HEK293 (cell line): ENCODE measurements at regions not wholly inside any gene's neighbourhood (a gene's known extent, or its start where the extent isn't known, plus 50 kb on each side); places are given as distances from the start of the nearest gene placed in this dataset.
A peak's percentile ranks its signal among the peaks of the same experiment; 100 is the strongest.
"Not testable (repeated sequence)": the region's sequence is repeated elsewhere in the genome, so short reads cannot be mapped to it uniquely, and the experiment has no call there.

ENCODE experiments used
- CTCF ChIA-PET: fragments of 350-600 bp; formaldehyde crosslinking; extraction: SDS; loops from one replicate; lab custom pipeline; 2021; ENCODE audit warnings: antibody characterized with exemption; lab: Yijun Ruan, JAX
- POLR2A ChIA-PET: fragments of 300-600 bp; formaldehyde crosslinking; extraction: SDS; loops from one replicate; lab custom pipeline; 2020; ENCODE audit warnings: antibody characterized with exemption, inconsistent platforms; lab: Yijun Ruan, JAX
- H3K27ac ChIP-seq: fragments of 200-500 bp; sonication (Bioruptor generic); 2 replicates; pipeline ENCODE4 v1.5.1; 2014; ENCODE audit warnings: low read depth, low read length, control low read depth, inconsistent platforms; ENCODE audit errors: extremely low read depth
- H3K36me3 ChIP-seq, 2 experiments: fragments of 200-500 bp in 1 of 2; sonication (Bioruptor generic) in 1 of 2; 1 replicate in 1 of 2; 2 replicates in 1 of 2; pipeline ENCODE4 v1.5.1; 2014 to 2017; ENCODE audit warnings: inconsistent platforms in 2 of 2, low read length in 2 of 2; ENCODE audit not compliant: control insufficient read depth in 2 of 2, insufficient read depth in 1 of 2
- H3K4me1 ChIP-seq: fragments of 200-500 bp; sonication (Bioruptor generic); 2 replicates; pipeline ENCODE4 v1.5.1; 2014; ENCODE audit warnings: mild to moderate bottlenecking, low read length, inconsistent platforms; ENCODE audit not compliant: control insufficient read depth, insufficient read depth
- H3K4me3 ChIP-seq: 2 replicates; pipeline ENCODE4 v1.5.1; 2011; ENCODE audit warnings: low read depth, mild to moderate bottlenecking, control low read depth, low read length, moderate library complexity
- H3K9me3 ChIP-seq: fragments of 200-500 bp; sonication (Bioruptor generic); 2 replicates; pipeline ENCODE4 v1.5.1; 2014; ENCODE audit warnings: low read depth, low read length, inconsistent platforms; ENCODE audit not compliant: control insufficient read depth, insufficient read depth
- SCRT2 ChIP-seq: fragments of 450-650 bp; formaldehyde crosslinking; IDR thresholded peaks from 2 replicates; pipeline ENCODE4 v1.5.1; 2016; ENCODE audit warnings: missing biosample characterization, missing genetic modification characterization

DNA sequence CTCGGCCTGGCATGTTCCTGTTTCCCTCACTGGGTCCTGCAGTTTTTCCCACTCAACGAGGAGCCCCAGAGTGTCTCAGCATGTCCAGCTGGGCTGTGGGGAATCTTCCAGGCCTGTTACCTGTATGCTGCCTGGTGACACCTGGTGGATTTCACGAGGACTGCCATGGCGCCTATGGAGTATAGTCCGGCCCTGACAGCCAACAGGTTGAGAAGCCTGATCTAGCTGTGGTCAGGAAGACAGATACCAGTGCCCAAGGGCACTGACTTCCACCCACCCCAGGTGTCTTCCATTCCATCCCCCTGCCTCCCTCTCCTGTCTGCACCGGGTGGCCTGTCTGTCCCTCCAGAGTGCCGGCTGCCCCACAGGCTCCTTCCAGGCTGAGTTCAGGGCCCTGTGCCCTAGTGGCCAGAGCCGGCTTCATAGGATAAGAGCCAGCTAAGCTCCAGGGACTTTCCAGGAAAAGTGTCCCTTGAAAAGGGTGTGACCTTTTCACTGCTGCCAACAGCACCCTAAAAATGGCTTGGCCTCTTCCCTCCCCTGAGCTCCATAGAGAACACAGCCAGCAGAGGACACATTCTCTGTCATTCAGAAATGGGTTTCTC is 129.4 kb upstream of the AKAP13 start:
- POLR2A ChIA-PET, H3K36me3 ChIP-seq, CTCF ChIA-PET, H3K4me3 ChIP-seq, H3K4me1 ChIP-seq, H3K27ac ChIP-seq, H3K9me3 ChIP-seq: not testable (repeated sequence)
- peak; percentile 28; the same call in 1 of the 2 replicates for TF ChIP-seq SCRT2

DNA sequence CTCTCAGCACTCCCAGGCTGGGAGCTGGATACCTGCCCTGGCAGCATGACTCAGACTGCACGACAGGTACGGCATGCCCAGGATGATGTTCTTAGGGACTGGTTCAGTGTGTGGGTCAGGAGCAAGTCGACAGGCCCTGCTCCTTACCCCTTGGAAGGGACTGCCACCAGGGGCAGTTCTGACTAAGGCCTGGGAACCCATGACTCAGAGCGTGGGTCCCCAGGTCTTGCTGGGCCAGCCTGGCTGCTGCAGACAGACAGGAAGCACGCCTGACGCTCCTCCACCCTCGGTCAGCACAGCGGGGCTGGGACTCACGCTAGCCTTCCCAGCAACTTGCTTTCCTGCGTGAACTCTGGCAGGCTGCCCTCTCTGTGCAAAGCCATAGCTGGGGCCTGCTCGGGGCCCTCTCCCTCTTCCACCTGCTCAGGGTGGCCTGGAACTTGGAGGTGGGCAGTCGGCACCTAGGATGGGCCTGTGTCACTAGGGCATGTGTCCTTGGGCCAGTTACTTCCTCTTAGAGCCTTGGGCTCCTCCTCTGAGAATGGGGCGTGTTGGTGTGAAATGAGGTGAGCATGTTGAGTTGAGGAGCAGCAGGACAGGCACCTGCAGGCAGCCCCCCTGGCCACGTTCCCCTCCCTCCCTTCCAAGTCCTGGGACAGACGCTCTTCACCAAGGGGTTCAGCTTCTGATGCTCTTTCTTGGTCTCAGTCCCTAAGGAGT is 127.0 kb upstream of the AKAP13 start:
- CTCF ChIA-PET, H3K9me3 ChIP-seq: not testable (repeated sequence)

DNA sequence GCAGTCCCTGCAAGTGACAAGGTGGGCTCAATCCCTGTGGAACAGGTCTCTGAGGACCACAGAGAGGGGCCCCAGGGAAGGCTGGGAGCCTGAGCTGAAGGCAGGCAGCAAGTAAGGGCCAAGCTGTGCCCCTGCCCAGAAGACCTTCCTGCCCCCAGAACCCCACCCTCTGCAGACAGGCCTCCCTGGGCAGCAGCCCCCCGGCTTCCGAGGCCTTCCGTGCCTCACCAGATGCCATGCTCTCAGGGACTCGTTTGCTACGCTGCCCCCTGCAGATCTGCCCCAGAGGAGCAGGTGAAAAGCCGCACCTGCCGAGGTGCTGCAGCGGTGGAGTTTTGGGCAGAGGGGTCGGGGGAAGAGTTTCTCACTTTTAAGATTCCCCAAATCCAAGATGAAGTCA is 125.4 kb upstream of the AKAP13 start:
- POLR2A ChIA-PET, H3K4me1 ChIP-seq, CTCF ChIA-PET, H3K9me3 ChIP-seq, H3K36me3 ChIP-seq, H3K27ac ChIP-seq, H3K4me3 ChIP-seq: not testable (repeated sequence)

More for the DNA sequence above, 127.0 kb upstream of the AKAP13 start:
- H3K4me3 ChIP-seq, H3K27ac ChIP-seq, H3K36me3 ChIP-seq, POLR2A ChIA-PET, H3K4me1 ChIP-seq: not testable (repeated sequence)

DNA sequence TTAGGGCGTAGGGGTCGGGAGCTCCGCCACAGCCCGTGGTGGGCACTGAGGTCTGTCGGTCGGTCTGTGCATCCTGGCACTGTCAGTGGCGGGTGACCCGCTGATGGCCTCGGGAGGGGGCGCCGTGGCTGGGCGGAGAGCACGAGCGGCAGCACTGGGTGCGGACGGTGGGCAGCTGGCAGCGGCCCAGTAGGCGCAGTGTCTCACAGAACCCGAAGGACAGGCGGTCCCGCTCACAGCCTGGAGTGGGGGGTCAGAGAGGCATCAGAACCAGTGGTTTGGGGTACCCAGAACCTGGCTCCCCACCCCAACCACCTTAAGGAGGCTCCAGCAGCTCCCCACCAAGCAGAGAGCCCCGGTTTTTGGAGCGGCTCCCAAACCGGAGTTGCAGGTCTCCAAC is 124.9 kb upstream of the AKAP13 start:
- POLR2A ChIA-PET, H3K27ac ChIP-seq, H3K9me3 ChIP-seq, H3K4me3 ChIP-seq, H3K36me3 ChIP-seq, CTCF ChIA-PET, H3K4me1 ChIP-seq: not testable (repeated sequence)

DNA sequence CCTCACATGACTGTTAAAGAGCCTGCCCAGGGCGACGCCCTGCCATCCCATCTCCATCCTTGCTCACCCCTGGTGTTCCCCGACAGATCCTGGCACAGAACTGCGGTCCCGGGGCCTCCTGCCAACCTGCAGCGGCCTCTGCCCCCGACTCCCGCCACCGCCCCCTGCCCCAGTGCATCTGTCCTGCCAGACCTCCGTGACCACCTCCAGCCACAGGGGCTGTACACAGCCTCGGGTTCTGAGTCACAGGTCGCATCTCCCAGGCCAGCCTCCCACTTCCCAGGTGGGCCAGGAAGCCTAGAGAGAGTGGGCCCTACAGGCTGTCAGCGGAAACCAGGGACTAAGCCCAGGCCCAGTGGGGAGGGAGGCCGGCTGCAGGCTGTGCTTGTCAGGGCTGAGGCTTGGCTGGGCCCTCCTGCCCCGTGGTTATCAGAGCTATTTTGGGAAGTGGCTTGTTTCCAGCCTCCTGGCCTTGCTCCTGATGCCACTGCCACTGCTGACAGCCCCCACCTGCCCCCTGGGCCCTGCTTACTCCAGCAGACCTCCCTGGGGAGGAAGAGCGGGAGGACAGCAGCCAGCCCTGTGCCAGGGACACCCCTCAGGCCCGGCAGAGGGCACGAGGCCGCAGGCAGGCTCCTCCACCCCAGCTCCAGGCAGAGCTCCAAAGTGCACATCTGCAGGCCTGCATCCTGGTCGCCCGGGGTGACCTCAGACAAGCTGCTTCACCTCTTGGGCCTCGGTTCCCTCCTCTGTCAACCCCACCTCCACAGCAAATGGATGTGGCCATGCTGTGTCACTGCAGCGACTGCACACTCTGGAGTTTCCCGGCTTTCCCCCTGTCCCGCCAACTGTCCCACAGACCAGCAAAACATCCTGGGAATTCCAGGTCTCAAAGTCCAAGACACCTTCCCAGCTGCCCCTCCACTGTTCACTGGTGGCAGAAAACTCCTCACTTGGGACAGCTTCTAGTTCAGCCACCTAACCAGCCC is 124.1 kb upstream of the AKAP13 start:
- H3K27ac ChIP-seq, POLR2A ChIA-PET, H3K4me1 ChIP-seq, H3K36me3 ChIP-seq, H3K4me3 ChIP-seq, CTCF ChIA-PET, H3K9me3 ChIP-seq: not testable (repeated sequence)

DNA sequence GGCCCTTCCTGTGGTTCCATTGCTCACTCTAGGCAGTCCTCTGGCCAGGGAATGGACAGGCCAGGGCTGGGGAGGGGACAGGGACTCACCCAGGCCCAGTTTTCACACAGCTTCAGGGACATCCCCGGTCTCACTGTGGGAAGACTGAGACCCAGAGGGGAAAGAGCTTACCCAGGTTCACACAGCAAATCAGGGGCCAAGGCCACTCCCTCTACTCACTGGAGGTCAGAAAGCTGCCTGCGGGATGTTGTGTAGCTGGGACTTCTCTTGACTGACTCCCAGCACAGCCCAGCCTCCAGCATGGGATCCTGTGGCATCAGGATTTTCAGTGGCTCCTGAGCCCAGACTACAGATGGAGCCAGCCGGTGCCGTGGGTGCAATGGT is 122.3 kb upstream of the AKAP13 start:
- H3K4me3 ChIP-seq, POLR2A ChIA-PET, H3K4me1 ChIP-seq, H3K9me3 ChIP-seq, H3K36me3 ChIP-seq, H3K27ac ChIP-seq, CTCF ChIA-PET: not testable (repeated sequence)

DNA sequence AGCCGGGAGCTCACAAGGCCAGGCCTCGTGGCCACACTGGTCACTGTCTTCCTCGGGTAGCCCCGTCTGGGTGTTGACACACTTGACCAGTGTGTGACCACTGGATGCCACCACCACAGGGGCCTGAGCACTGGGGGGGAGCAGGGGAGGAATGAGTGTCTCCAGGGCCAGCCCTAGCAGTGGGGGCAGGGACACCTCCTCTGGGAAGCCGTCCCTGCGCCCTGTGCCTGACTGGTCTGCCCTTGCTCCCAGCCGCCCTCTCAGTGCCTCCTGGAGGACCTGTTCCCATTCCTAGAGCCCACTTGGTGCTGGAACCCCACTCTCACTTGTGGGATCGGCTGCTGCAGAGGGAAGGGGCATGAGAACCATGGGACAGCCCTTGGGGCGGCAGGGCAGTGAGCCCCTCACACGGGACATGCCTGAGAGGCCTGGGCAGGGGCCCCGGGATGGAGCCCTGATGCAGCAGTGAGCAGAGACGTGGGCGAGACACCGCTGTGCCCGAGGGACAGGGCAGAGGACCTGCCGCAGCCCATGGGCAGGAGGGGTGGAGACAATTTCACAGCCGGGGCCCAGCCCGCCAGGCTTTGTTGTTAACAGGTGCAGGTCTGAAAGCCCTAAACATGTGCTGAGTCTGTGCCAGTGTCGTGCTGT is 121.7 kb upstream of the AKAP13 start:
- H3K36me3 ChIP-seq, POLR2A ChIA-PET, H3K27ac ChIP-seq, H3K9me3 ChIP-seq, CTCF ChIA-PET, H3K4me3 ChIP-seq, H3K4me1 ChIP-seq: not testable (repeated sequence)

DNA sequence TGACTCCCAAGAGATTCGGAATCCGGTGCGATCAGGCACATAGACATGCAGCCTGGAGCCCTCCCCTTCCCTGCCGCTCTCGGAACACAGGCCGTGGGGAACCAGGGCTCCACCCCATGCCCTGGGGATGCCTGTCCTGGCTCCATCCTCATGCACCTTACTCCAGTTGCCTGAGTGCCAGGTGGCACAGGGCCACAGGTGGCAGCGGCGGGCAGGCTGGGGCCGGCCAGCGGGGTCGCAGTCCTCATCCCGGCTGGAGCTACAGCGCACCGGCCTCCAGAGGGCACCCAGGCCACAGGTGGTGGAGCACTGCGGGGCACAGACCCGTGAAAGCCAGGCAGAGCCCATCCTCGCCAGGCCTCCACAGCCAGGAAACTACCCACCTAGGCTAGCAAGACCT is 119.9 kb upstream of the AKAP13 start:
- H3K4me1 ChIP-seq, H3K36me3 ChIP-seq, POLR2A ChIA-PET, H3K4me3 ChIP-seq, CTCF ChIA-PET, H3K27ac ChIP-seq, H3K9me3 ChIP-seq: not testable (repeated sequence)

DNA sequence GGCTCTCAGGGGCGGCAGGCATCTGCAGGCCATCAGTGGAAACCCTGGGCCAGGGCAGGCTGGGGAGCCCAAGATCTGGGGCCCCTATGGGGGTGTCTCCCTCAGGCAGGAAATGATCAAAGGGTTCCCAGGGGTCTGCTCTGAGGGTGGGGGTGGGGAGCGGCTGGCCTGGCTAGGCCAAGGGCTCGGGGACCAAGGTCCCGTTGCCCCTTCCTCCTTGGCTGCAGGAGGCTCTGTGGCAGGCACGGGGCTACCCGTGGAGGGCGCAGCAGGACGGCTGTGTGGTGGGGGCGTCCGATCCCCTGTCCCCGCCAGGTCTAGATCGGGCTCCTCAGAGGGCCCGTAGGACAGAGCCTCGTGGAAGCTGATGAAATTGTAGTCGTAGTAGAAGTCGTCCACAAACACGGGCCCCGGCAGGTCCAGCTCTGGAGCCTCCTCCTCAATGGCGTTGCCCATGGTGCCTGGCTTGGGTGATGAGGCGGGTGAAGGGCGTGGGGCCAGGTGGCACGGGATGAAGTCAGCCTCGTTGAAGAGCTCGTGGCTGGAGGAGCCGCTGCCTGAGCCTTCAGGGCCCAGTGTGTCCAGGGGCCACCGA is 117.8 kb upstream of the AKAP13 start:
- H3K4me3 ChIP-seq, H3K4me1 ChIP-seq, POLR2A ChIA-PET, H3K9me3 ChIP-seq, H3K27ac ChIP-seq, H3K36me3 ChIP-seq, CTCF ChIA-PET: not testable (repeated sequence)

DNA sequence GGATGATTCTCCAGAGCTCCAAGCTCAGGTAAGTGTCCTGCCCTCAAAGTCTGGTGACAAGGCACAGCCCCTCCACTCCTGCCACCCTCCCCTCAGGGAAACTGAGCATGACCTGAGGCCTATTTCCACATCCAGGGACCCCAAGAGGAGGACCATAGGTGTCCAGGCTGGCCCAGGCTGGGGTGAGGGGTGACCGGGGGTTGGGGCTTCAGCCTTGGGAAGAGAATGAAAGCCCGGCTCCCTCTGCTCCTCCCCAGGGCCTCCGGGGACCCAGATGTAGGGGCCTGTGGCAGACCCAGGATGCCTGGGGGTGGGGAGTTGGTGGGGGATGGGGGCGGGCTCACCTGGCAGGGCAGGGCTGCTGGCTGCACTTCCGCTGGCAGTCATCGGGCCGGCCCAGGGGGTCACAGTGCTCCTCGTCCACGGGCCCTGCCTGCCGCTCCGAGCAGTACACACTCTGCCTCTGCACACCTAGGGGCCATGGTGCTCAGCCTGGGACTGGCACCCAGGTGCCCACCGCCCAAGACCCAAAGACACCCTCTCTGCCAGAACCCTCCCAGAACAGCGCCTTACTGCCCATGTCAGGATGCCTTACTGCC is 116.5 kb upstream of the AKAP13 start:
- H3K36me3 ChIP-seq, H3K27ac ChIP-seq, H3K4me3 ChIP-seq, H3K4me1 ChIP-seq, H3K9me3 ChIP-seq, CTCF ChIA-PET, POLR2A ChIA-PET: not testable (repeated sequence)
